ENCODE measurements at regions not wholly inside any gene's neighbourhood (a gene's known extent, or its start where the extent isn't known, plus 50 kb on each side); places are given as distances from the start of the nearest gene placed in this dataset.

- BruUV-seq (replicated peaks) = no TSS peak
- ATAC-seq (no peak), DNase-seq (ENCODE audit: low read depth, low spot score) (no peak)
- POLR2A ChIA-PET = no interaction called here
- CTCF ChIA-PET = no interaction called here
- intact Hi-C loops (cut with micrococcal nuclease; ENCODE audit: unreplicated experiment) = no loop called here
- in situ Hi-C loops (cut with HindIII; ENCODE audit: low pct_unique_long_range_greater_than_20kb, low sequenced_read_pairs) = no loop called here
- Histone ChIP-seq H3K4me3 (ENCODE audit: low read depth in 2 of 2, low read length in 2 of 2) (no peak overlapping the region), H3K4me1 (ENCODE audit: control insufficient read depth, insufficient read depth, low read length) (no peaks in the 10 kb centered on the region), H3K27ac (ENCODE audit: low read length) (no peak overlapping the region), H3K27me3 (ENCODE audit: control insufficient read depth, insufficient read depth, low read length) (no peaks in the 10 kb centered on the region), H3K9me3 (ENCODE audit: control insufficient read depth, insufficient read depth, low read depth, low read length) (no peaks in the 10 kb centered on the region), H3K36me3 (ENCODE audit: control insufficient read depth, insufficient read depth, low read length) (no peaks in the 10 kb centered on the region)
- no peak for TF ChIP-seq SIN3A (IDR thresholded peaks at IDR 0.05; ENCODE audit: borderline replicate concordance, insufficient read depth, low read depth, low read length)
- no peak for TF ChIP-seq CTCF (IDR thresholded peaks at IDR 0.05)
- TF ChIP-seq, protein P1, sequence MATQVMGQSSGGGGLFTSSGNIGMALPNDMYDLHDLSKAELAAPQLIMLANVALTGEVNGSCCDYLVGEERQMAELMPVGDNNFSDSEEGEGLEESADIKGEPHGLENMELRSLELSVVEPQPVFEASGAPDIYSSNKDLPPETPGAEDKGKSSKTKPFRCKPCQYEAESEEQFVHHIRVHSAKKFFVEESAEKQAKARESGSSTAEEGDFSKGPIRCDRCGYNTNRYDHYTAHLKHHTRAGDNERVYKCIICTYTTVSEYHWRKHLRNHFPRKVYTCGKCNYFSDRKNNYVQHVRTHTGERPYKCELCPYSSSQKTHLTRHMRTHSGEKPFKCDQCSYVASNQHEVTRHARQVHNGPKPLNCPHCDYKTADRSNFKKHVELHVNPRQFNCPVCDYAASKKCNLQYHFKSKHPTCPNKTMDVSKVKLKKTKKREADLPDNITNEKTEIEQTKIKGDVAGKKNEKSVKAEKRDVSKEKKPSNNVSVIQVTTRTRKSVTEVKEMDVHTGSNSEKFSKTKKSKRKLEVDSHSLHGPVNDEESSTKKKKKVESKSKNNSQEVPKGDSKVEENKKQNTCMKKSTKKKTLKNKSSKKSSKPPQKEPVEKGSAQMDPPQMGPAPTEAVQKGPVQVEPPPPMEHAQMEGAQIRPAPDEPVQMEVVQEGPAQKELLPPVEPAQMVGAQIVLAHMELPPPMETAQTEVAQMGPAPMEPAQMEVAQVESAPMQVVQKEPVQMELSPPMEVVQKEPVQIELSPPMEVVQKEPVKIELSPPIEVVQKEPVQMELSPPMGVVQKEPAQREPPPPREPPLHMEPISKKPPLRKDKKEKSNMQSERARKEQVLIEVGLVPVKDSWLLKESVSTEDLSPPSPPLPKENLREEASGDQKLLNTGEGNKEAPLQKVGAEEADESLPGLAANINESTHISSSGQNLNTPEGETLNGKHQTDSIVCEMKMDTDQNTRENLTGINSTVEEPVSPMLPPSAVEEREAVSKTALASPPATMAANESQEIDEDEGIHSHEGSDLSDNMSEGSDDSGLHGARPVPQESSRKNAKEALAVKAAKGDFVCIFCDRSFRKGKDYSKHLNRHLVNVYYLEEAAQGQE (IDR thresholded peaks at IDR 0.05; ENCODE audit: insufficient read depth in 1 of 2, low read depth in 2 of 2, low read length in 1 of 2) = no peak
- TF ChIP-seq POLR2AphosphoS5 (IDR thresholded peaks at IDR 0.05; ENCODE audit: low read depth, low read length) = no peak
- no peak for TF ChIP-seq TCF7L2 (IDR thresholded peaks at IDR 0.05; ENCODE audit: low read depth, low read length)
Measured at GRCh38 chr5:145178641-145179523, 656.3 kb downstream of the PRELID2 start.

DNA sequence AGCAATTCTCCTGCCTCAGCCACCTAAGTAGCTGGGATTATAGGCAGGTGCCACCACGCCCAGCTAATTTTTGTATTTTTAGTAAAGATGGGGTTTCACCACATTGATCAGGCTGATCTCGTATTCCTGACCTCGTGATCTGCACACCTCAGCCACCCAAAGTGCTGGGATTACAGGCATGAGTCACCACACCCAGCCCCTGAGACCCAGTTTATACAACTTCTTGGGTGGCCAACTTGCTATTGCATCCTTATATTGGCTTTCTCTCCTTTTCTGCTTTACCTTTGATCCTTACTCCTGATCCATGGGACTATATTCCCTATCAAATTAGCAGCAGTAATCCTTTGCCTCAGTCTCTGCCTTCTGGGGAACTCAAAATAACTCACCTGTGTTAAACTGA, 659.1 kb downstream of the PRELID2 start:
- Histone ChIP-seq H3K4me3 (ENCODE audit: low read depth in 2 of 2, low read length in 2 of 2) (no peak overlapping the region), H3K36me3 (ENCODE audit: control insufficient read depth, insufficient read depth, low read length) (no peaks in the 10 kb centered on the region), H3K9me3 (ENCODE audit: control insufficient read depth, insufficient read depth, low read depth, low read length) (no peaks in the 10 kb centered on the region), H3K27ac (ENCODE audit: low read length) (no peak overlapping the region), H3K27me3 (ENCODE audit: control insufficient read depth, insufficient read depth, low read length) (no peaks in the 10 kb centered on the region), H3K4me1 (ENCODE audit: control insufficient read depth, insufficient read depth, low read length) (no peaks in the 10 kb centered on the region)
- POLR2A ChIA-PET = no interaction called here
- CTCF ChIA-PET = no interaction called here
- in situ Hi-C loops (cut with HindIII; ENCODE audit: low pct_unique_long_range_greater_than_20kb, low sequenced_read_pairs) (no loop called here), intact Hi-C loops (cut with micrococcal nuclease; ENCODE audit: unreplicated experiment) (no loop called here)
- no TSS peak for BruUV-seq (replicated peaks)
- ATAC-seq = no peak
- no peak for DNase-seq (ENCODE audit: low read depth, low spot score)
- no peak for TF ChIP-seq CTCF (IDR thresholded peaks at IDR 0.05)
- no peak for TF ChIP-seq TCF7L2 (IDR thresholded peaks at IDR 0.05; ENCODE audit: low read depth, low read length)
- no peak for TF ChIP-seq POLR2AphosphoS5 (IDR thresholded peaks at IDR 0.05; ENCODE audit: low read depth, low read length)
- TF ChIP-seq, protein P1 (IDR thresholded peaks at IDR 0.05; ENCODE audit: insufficient read depth in 1 of 2, low read depth in 2 of 2, low read length in 1 of 2) = no peak
- TF ChIP-seq SIN3A (IDR thresholded peaks at IDR 0.05; ENCODE audit: borderline replicate concordance, insufficient read depth, low read depth, low read length) = no peak
